NOMO-1 treated with DMSO at 0.1 percent for 48 hours (cell line): ENCODE measurements at regions not wholly inside any gene's neighbourhood (a gene's known extent, or its start where the extent isn't known, plus 50 kb on each side); places are given as distances from the start of the nearest gene placed in this dataset.
A peak's percentile ranks its signal among the peaks of the same experiment; 100 is the strongest.

Experiments
- DNase-seq: peaks from one replicate; lab custom pipeline; 2025; ENCODE audit not compliant: unreplicated experiment; lab: John Stamatoyannopoulos, UW

- no peak for DNase-seq
Observed at GRCh38 chr1:36689992-36690391, 207.3 kb upstream of the CSF3R start.

- DNase-seq: no peak
Observed at GRCh38 chr1:36687312-36687711, 204.6 kb upstream of the CSF3R start.

DNA sequence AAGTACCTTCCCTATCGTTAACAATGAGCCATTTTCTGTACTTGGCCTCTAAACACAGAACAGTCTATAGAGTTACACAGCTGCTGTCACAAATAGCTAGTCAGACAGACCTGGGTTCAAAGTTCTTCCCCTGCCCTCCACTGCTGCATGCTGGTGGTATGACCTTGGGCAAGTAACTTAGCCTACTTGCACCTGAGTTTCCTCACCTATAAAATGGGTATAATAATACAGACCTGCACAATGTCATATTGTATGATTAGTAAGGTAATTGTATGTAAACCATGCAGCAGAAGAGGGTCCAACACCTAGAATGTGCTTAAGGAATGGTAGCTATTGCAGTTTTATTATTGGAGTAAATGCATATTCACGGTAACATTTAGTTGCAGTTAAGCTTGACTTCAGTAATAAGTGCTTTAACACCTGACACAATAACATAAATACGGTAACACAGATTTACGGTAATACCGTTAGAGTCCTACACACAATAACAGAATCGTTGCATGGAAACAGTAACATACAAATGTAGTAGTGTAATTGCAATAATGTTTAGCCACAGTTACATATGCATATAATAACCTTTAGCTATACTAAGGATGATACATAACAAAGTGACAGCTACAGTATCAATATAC lies 193.3 kb upstream of the CSF3R start:
- no peak for DNase-seq

DNA sequence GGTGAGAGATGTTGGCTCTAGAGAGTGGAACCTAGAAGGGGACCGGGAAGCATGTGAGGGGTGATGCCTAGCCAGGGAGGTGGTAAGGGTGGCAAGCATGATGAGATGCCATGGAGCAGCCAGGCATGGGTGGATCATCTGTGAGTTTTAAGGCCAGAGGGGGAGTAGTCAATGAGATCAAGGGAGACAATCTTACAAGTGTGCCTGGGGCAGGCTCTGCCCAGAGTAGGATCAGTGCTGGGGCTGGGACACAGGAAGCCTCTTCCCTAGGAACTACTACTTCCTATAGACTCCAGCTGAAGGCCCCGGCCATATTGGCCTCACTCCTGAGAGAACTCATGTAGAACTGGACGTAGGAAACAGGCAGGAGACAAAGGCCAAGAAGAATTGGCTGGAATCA lies 192.4 kb upstream of the CSF3R start:
- DNase-seq: no peak

DNA sequence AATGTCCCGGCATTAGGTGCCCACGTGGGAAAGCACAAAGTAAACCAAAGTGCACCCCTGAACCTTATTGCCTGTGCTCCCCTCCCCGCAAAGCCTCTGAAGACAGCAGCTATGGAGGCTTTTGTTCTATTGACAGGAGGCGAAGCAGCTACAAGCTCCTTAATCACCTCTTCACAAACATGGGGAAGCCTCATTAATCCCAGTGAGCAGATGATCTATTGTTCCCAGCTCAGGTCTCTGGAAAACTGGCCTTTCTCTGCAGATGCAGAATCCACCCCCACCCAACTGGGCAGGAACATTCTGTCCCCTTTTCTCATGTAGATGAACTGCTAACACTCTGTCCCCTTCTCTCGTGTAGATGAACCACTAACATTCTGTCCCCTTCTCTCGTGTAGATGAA lies 190.5 kb upstream of the CSF3R start:
- no peak for DNase-seq

GRCh38 chr1:36669262-36669661 lies 186.5 kb upstream of the CSF3R start:
- DNase-seq: no peak

- DNase-seq: no peak
Observed at GRCh38 chr1:36667836-36668235, 185.1 kb upstream of the CSF3R start.

- DNase-seq: no peak
Observed at GRCh38 chr1:36667256-36667655, 184.5 kb upstream of the CSF3R start.

GRCh38 chr1:36665478-36666080 lies 182.9 kb upstream of the CSF3R start:
- peak; percentile 16 for DNase-seq

DNA sequence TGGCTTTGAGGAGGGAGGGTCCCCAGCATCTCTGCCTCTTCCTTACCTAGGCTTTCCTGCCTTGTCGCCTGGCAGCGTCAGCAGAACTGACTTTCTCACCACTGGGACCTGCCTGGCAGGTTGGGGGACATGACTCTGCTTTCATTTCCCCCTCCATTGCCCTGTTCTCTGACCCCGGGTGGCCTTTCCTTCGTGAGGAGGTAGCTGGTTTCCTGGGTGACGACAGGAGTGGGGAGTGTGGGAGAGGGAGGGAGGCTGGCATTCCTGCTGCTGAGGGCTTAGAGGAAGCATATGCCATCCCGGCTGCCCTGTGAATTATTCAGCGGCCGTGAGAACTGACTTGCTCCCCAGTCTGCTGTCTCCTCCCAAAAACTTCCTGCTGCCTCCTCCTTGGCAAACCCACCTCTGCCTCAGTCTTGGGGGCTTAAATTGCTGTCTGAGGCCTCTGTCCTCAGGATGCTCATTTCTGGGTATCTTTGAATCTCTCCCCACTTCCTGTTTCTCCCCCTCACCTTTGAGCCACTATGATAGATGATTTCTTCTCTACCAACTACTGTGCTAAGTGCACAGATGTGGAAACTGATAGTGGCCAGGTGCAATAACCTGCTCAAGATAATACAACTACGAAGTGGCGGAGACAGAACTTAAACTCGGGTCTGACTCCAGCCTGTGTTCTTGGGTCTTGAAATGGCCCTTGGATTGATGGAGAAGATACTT lies 182.0 kb upstream of the CSF3R start:
- no peak for DNase-seq

- peak; percentile 47 for DNase-seq
Observed at GRCh38 chr1:36663772-36664430, 181.2 kb upstream of the CSF3R start.

DNA sequence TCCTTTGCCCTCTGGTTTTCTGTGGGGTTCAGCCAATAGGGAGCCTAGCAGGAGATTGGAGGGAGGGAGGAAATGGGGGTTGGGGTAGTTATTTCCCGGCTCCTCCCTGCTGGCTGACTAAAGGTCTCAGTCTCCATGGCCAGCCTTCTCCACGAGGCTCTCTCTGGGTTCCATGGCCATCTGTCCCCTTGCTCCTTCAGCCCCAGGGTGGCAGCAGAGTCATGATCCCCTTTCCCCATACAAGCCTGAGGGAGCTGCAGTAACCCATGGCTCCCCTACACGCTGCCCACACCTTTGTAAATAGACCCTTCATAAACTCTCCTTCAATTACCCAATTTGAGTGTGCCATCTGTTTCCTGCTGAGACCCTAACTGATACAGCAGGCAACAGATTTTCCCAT lies 176.1 kb upstream of the CSF3R start:
- no peak for DNase-seq

DNA sequence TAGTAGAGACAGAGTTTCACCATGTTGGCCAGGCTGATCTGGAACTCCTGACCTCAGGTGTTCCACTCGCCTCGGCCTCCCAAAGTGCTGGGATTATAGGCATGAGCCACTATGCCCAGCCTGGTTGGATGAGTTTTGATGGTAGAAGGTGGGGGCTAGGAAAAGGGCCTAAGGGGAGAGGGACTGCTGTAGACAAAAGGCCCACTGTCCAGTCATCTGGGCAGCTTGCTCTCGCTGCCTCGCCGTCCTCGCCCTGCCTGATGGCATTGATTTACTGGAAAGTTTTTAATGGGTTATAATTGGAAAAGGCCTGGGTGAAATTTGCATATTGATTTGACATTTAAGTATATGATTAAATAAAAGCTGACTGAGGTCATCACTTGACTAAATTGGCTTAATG lies 175.1 kb upstream of the CSF3R start:
- DNase-seq: no peak

- DNase-seq: no peak
Observed at GRCh38 chr1:36656838-36657237, 174.1 kb upstream of the CSF3R start.

DNA sequence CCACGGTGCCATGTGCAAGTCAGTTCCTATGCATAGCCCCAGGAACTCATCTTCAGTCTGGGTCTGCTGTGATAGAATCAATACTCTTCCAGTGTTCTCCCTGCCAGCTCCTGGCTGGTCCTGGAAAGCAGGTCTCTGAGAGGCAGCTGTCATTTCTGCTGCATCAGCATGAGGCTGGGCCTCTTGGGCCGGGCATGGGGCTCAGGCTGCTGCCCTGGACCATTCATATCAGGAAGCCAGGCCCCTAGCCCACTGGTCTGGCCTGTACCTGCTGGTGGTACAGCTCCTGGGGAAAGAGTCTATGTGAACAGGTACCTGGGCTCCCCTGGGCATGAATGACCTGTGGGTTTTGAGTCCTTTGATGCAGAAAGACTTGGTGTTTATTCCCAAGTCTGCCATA lies 173.6 kb upstream of the CSF3R start:
- no peak for DNase-seq

GRCh38 chr1:36654586-36654985 lies 171.9 kb upstream of the CSF3R start:
- no peak for DNase-seq

DNA sequence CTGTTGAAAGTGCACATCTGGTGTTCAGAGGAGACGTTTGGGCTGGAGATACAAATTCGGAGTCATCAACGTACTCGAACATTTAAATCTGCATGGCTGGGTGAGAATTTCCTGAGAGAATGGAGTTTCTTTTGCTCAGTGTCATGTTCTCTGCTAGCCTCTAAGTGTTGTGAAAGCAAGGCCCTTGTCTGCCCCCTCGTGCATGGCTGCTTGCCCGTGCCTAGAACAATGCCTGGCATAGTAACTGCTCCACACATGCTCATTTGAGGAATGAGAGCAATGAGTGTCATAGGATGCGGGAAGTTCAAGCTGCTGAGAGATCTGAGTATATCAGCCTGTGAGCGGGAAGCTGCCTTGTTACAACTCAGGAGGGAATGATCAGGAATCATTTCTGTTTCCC lies 171.1 kb upstream of the CSF3R start:
- DNase-seq: no peak

- DNase-seq: no peak
Observed at GRCh38 chr1:36652586-36652985, 169.9 kb upstream of the CSF3R start.

- DNase-seq: no peak
Observed at GRCh38 chr1:36652011-36652410, 169.3 kb upstream of the CSF3R start.

GRCh38 chr1:36651176-36651910 lies 168.6 kb upstream of the CSF3R start:
- no peak for DNase-seq
